SKM-1 treated with dmso at 0.1 percent for 144 hours (cell line): ENCODE measurements at regions not wholly inside any gene's neighbourhood (a gene's known extent, or its start where the extent isn't known, plus 50 kb on each side); places are given as distances from the start of the nearest gene placed in this dataset.
"Not testable (repeated sequence)": the region's sequence is repeated elsewhere in the genome, so short reads cannot be mapped to it uniquely, and the experiment has no call there.

Source experiments
- DNase-seq: peaks from one replicate; lab custom pipeline; 2025; ENCODE audit not compliant: unreplicated experiment; lab: John Stamatoyannopoulos, UW

- DNase-seq: peak; percentile 8
Measured at GRCh38 chr6:26956601-26957184, 290.8 kb upstream of the PRSS16 start.

- DNase-seq: not testable (repeated sequence)
Measured at GRCh38 chr6:26957399-26958127, 289.9 kb upstream of the PRSS16 start.

GRCh38 chr6:26961236-26961635 lies 286.3 kb upstream of the PRSS16 start:
- DNase-seq: not testable (repeated sequence)

GRCh38 chr6:27002447-27002846 lies 245.1 kb upstream of the PRSS16 start:
- DNase-seq: no peak

GRCh38 chr6:27007020-27007419 lies 240.5 kb upstream of the PRSS16 start:
- DNase-seq: no peak

- DNase-seq: not testable (repeated sequence)
Measured at GRCh38 chr6:27008613-27009012, 238.9 kb upstream of the PRSS16 start.

GRCh38 chr6:27014053-27014452 lies 233.4 kb upstream of the PRSS16 start:
- not testable (repeated sequence) for DNase-seq

GRCh38 chr6:27016689-27017088 lies 230.8 kb upstream of the PRSS16 start:
- no peak for DNase-seq

GRCh38 chr6:27018401-27018800 lies 229.1 kb upstream of the PRSS16 start:
- DNase-seq: not testable (repeated sequence)

GRCh38 chr6:27019651-27020552 lies 227.6 kb upstream of the PRSS16 start:
- no peak for DNase-seq

GRCh38 chr6:27020553-27020880 lies 227.0 kb upstream of the PRSS16 start:
- DNase-seq: no peak

GRCh38 chr6:27023664-27024063 lies 223.8 kb upstream of the PRSS16 start:
- DNase-seq: no peak

- no peak for DNase-seq
Measured at GRCh38 chr6:27025351-27025750, 222.2 kb upstream of the PRSS16 start.

- DNase-seq: no peak
Measured at GRCh38 chr6:27026361-27026760, 221.1 kb upstream of the PRSS16 start.

- DNase-seq: no peak
Measured at GRCh38 chr6:27031302-27031701, 216.2 kb upstream of the PRSS16 start.

GRCh38 chr6:27038498-27038897 lies 209.0 kb upstream of the PRSS16 start:
- no peak for DNase-seq

- peak; percentile 24 for DNase-seq
Measured at GRCh38 chr6:27040244-27041042, 207.1 kb upstream of the PRSS16 start.

GRCh38 chr6:27043244-27043643 lies 204.3 kb upstream of the PRSS16 start:
- DNase-seq: no peak

- not testable (repeated sequence) for DNase-seq
Measured at GRCh38 chr6:27045131-27045530, 202.4 kb upstream of the PRSS16 start.

GRCh38 chr6:27047725-27048124 lies 199.8 kb upstream of the PRSS16 start:
- DNase-seq: not testable (repeated sequence)
